Frontal cortex (tissue), 3 donors: ENCODE measurements at regions not wholly inside any gene's neighbourhood (a gene's known extent, or its start where the extent isn't known, plus 50 kb on each side); places are given as distances from the start of the nearest gene placed in this dataset.

Experiments used
- DNase-seq, 2 donors: peaks; one replicate each; pipeline ENCODE4 v3.0.0; 2012; ENCODE audit warnings: low spot score in 2 of 2
- FAIRE-seq: peaks from 2 replicates; lab custom pipeline; 2012; peaks lifted over from hg19 to GRCh38; lab: Jason Lieb, UNC
- donor health status: control.
- donor health status: control.
- donor health status: control.

GRCh38 chr3:182710557-182711157, 82.6 kb upstream of the ATP11B start:
- DNase-seq: peak in 1 of 2 donors; percentile 14
- FAIRE-seq: peak; percentile 10

GRCh38 chr3:182711261-182711683, 82.0 kb upstream of the ATP11B start:
- DNase-seq: no peak
- no peak for FAIRE-seq

GRCh38 chr3:182711853-182712252, 81.5 kb upstream of the ATP11B start:
- FAIRE-seq (no peak), DNase-seq (no peak)

- DNase-seq (no peak), FAIRE-seq (no peak)
Observed at GRCh38 chr3:182713111-182713510, 80.2 kb upstream of the ATP11B start.

- DNase-seq: peak; percentile 35 to 53
- no peak for FAIRE-seq
Observed at GRCh38 chr3:182713743-182714517, 79.4 kb upstream of the ATP11B start.

GRCh38 chr3:182715006-182715405, 78.3 kb upstream of the ATP11B start:
- DNase-seq (no peak), FAIRE-seq (no peak)

- FAIRE-seq (no peak), DNase-seq (no peak)
Observed at GRCh38 chr3:182716114-182716688, 77.1 kb upstream of the ATP11B start.

GRCh38 chr3:182717216-182717615, 76.1 kb upstream of the ATP11B start:
- no peak for FAIRE-seq
- DNase-seq: no peak

GRCh38 chr3:182722907-182723306, 70.4 kb upstream of the ATP11B start:
- DNase-seq (no peak), FAIRE-seq (no peak)

GRCh38 chr3:182723596-182723995, 69.7 kb upstream of the ATP11B start:
- FAIRE-seq: no peak
- no peak for DNase-seq

GRCh38 chr3:182725372-182726251, 67.7 kb upstream of the ATP11B start:
- no peak for FAIRE-seq
- no peak for DNase-seq

GRCh38 chr3:182726258-182727142, 66.8 kb upstream of the ATP11B start:
- DNase-seq (no peak), FAIRE-seq (no peak)

- no peak for FAIRE-seq
- no peak for DNase-seq
Observed at GRCh38 chr3:182728238-182728637, 65.1 kb upstream of the ATP11B start.

GRCh38 chr3:182729903-182730674, 63.2 kb upstream of the ATP11B start:
- FAIRE-seq: no peak
- no peak for DNase-seq

GRCh38 chr3:182730675-182731042, 62.6 kb upstream of the ATP11B start:
- FAIRE-seq: no peak
- no peak for DNase-seq

- DNase-seq: no peak
- FAIRE-seq: no peak
Observed at GRCh38 chr3:182731764-182732163, 61.5 kb upstream of the ATP11B start.

GRCh38 chr3:182732232-182733015, 60.9 kb upstream of the ATP11B start:
- FAIRE-seq (no peak), DNase-seq (no peak)

GRCh38 chr3:182735672-182736071, 57.6 kb upstream of the ATP11B start:
- DNase-seq (no peak), FAIRE-seq (no peak)
